HG02973 (cell line): ENCODE measurements at regions not wholly inside any gene's neighbourhood (a gene's known extent, or its start where the extent isn't known, plus 50 kb on each side); places are given as distances from the start of the nearest gene placed in this dataset.
"Not testable (repeated sequence)": the region's sequence is repeated elsewhere in the genome, so short reads cannot be mapped to it uniquely, and the experiment has no call there.

Experiments
- ATAC-seq: cut with Tn5 transposase; IDR thresholded peaks from one replicate; pipeline ENCODE4 v1.9.1; 2021; ENCODE audit warnings: moderate library complexity; ENCODE audit not compliant: unreplicated experiment

DNA sequence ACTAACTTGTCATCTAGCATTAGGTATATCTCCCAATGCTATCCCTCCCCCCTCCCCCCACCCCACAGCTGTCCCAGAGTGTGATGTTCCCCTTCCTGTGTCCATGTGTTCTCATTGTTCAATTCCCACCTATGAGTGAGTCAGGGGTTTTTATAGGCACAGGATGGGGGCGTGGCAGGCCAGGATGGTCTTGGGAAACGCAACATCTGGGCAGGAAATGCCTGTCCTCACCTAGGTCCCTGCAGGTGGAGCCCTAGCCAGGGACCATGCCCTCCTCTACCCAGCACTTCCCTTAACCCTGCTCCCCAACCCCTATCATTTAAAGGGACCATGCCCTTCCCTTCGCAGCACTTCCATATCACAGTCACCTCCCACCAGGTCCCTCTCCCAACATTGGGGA lies 1430.6 kb downstream of the CDH8 start:
- not testable (repeated sequence) for ATAC-seq

DNA sequence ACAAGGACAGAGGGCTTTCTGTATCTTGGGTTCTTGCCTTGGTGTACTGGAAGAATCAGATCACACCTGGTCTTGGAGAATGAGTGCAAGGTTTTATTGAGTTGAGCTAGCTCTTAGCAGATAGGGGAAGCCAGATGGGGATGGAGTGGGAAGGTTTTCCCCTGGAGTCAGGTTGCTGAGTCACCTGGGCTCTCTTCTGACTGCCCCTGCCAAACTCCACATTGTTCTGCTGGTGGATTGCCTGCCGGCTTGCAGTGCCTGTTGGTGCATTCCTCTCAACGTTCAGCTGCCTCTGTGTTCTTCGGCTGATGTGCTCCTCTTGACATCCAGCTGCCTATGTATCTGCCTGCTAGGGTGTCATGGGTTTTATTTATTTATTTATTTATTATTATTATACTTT lies 1431.1 kb downstream of the CDH8 start:
- no peak for ATAC-seq

DNA sequence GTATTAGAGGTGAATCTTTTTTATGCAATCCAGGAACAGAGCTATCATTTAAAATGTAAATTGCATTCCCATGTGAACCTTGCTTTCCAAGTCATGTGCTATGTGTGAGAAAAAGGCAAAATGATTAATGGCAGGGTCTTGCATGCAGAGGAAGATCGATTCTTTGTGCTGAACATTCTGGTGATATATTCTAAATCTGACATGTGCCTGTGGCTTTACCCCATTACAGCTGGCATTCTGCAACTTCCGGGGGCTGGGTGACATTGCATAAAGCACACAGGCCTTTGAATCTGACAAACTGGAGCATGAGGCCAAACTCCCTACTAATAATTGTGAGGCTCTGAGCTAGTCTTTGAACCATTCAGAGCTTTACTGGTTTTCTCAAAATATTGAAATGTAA lies 1449.7 kb downstream of the CDH8 start:
- ATAC-seq = no peak

DNA sequence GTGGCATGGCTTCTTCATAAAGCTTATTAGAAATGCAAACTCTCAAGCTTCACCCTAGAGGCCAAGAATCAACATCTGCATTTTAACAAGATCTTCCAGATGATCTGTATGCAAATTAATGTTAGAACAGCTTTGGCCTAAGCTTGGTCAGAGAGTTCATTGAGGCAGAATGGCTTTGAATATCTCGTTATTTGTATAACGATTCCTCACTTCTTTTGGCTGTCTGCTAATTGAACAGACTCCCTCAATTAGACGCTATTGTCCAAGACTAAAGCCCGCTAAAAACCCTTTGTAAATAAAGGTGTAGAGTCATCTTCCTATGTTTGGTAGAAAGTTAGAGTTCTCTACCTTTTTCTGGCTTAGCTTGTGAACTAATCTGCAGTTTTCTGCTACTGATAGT lies 1453.7 kb downstream of the CDH8 start:
- ATAC-seq = no peak

DNA sequence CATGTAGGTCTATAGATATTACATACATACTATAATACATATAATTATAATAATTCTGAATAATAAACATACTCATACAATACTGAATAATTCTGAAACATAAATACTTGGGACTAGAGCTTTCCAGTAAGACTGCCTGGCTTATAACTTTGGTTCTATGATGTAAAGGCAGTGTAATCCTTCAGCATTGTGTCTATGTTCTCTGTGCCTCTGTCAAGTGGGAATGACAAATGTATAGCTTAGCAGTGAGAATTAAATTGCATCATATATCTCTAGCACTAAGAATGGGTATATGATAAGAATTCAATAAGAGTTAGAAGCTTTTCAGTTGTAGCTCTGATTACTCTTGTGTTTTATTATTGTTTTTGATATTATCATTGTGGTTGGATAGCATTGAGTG lies 1469.3 kb downstream of the CDH8 start:
- no peak for ATAC-seq

DNA sequence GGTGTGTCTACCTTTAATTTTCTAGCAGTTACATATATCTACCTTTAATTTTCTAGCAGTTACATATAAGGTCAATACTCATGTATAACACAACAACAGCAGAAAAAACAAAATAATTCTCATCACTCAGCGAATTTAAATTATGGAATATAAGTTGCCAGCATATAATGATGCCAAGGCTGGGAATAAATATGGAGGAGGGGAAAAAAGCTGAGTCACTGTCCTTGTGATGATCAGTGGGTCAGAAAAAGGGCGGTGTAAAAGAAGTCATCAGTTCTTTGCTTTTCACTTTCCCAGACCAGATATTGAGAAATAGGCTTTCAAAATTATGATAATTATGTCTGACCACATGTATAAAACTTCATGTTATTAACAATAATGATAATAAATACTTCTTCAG lies 1471.7 kb downstream of the CDH8 start:
- ATAC-seq = no peak

DNA sequence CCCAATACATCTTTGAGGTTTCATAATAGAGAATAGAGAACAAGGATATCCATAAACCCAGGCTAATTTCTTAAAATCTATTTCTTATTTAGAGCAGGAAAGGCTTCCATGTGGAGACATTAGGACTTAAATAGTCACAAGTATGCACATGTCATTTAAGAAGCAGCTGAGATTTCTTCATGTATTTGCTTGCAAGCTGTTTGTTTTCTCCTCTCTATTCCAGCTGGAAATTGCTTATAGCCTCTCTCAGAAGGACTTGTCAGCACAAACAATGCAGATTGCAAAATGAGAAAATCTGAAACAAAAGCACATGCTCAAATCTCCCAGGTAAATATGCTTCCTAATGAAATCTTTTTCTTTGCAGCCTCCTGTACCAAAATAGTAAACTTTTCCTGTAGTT lies 1473.1 kb downstream of the CDH8 start:
- no peak for ATAC-seq

DNA sequence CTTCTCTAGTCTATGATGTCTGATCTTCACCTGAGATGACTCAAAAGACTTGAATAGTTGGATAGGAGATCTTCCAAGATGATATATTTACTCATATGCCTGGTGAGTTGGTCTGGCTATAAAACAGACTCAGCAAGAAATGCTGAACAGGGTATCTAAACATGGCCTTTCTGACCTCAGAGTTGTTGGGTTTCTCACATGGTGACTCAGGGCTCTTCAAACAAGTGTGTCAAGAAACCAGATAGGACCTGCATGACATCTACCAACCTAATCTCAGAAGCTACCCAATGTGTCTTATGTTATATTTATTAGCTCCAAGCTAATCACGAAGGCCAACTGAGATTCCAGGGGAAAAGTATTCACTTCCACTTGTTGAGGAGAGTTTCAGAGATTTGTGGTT lies 1477.3 kb downstream of the CDH8 start:
- no peak for ATAC-seq

DNA sequence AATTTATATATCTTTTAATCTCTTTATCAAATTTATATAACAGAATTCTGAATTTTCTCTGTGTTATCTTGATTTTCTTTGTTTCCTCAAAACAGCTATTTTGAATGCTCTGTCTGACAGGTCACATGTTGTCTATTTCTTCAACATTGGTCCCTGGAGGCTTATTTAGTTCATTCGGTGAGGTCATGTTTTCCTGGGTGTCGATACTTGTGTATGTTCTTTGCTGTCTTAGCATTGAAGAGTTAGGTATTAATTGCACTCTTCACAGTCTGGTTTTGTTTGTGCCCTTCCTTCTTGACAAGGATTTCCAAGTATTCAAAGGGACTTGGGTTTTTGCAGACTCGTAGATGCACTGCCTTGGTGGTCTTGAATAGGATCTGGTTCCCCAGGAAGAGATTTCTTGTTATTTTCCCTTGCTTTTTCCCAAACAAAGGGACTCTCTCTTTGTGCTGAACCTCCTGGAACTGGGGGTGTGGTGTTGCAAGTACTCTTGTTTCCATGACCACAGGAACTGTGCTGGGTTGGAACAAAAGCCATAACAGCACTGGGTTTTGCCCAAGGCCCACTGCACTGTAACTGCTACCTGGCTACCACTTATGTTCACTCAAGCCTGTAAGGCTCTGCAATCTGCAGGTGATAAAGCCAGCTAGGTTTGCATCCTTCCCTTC lies 1483.0 kb downstream of the CDH8 start:
- ATAC-seq = no peak

DNA sequence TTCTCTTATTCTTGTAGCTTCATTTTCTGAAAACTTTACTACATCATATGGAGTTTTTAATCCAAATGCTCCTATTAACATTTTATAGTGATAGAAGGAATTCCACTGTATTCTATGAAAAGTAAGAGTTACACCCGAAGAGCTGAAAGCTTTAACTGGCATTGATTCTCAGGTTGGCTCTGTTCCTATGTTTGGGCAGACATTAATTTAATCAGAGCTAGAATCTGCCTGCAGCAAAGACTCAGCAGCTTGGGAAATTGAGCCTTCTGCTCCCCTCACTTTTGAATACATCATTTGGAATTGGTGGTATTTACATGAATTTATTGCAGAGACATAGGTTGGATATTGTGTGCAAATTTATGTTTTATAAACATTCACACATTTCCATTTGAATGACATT lies 1494.7 kb downstream of the CDH8 start:
- no peak for ATAC-seq

DNA sequence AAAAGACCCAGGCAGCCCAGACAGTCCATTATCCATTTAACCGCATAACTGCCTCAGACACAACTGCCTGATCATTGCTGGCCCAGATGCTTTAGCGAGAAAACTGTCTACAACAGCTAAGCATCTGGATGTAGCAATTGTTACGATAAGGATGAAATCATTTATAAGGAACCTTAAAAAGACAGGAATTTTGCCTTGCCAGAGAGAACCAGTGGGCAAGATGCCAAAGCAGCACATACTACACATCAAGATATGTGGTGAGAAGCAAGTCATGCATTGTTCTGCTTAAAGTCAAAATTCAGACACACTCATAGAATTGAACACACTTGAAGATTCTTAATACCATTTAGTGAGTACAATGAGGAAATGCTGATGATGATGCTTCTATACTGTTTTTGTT lies 1525.3 kb downstream of the CDH8 start:
- ATAC-seq = no peak

DNA sequence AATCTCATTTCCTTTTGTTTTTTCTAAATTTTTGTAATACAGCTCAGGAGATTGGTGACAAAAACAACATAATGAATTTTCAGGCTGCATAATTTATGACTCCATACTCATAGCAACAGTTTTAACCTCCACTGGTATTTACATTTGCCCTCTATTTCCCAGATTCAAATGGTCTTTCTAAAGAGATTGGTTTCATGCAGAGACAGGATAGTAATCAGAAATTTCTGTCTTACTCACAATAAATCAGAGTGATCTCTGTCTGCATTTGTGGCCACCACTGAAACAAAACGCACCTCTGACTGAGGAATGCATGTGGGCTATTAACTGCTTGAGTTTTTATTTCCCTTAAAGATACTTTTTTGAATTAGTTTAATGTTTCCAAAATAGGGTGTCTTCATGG lies 1526.0 kb downstream of the CDH8 start:
- ATAC-seq = no peak

DNA sequence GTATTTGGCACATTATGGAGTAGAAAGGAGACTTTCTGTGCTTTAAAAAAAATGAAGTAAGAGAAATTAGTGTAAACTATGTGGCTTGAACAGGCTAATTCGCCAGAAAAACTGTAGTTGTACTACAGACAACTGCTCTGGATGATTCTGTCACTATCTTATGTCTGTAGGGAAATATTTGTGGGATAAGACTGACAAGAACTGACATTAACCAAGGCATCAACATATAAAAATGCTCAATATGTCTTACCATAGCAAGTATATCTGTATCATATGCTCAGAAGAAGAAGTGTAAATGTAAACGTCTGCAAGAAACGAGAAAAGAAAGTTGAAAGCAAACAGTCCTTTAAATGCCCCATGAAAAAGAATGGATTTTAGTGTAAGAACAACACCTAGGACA lies 1545.0 kb downstream of the CDH8 start:
- ATAC-seq = no peak

DNA sequence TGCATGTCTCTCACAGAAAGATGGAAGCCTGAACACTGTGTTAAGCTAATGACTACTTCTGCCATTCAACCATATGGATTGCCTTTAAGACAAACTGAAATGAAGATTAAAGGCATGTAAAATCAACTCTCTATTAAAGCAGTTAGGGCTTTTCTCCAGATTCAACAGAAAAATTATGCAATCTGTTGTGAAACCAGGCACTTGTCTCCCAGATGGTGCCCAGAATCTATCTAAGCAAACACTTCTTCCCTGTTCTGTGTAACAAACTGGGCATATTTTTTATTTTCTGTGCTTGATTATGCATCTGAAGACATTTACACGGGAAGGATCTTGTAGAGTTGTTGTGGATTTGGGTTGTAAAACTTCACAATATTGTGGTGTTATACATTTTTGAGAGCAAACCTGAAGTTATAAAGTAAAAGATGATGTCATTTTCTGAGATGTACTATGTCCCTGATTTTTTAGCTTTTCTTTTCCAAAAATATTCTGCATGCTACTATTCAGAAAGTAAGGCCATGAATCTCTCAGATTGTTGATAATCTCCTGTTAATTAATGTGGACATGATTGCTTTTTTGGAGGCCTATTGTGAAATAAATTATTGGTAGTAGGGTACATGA lies 1550.3 kb downstream of the CDH8 start:
- ATAC-seq = no peak

DNA sequence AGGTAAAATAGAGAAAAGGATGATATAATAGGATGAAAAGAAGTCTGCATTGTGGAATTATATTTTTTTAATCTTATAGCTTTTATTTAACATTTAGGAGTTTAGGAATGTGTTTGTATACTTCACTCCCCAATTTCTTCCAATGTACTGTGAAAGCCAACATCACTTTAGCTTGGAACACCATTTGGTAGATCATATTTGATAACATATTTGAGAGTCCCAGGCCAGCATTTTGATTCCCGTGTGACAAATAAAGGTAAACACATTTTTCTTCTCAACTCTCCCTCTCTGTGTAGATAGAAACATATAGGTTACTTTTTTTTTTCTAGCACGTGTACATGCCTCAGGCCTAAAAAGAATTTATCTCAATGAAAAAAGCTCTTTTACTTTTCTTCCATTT lies 1551.3 kb downstream of the CDH8 start:
- ATAC-seq = no peak

DNA sequence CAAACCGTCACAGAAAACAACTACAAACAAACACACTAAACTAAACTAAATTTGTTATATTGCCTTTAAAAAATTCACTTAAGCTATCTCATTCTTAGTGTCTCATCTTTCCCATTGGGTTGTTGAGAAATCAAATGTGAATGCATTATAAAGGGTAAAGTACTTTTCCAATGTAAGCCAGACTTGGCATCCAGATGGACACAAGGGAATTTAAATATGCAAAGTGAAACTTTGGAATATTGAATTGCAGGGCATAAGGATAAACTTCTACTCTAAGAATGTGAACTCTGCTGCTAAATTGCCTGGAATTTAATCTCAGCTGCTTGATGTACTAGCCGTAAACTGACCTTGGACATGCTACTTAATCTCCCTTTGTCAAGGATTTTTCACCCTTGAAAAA lies 1554.6 kb downstream of the CDH8 start:
- ATAC-seq = no peak

DNA sequence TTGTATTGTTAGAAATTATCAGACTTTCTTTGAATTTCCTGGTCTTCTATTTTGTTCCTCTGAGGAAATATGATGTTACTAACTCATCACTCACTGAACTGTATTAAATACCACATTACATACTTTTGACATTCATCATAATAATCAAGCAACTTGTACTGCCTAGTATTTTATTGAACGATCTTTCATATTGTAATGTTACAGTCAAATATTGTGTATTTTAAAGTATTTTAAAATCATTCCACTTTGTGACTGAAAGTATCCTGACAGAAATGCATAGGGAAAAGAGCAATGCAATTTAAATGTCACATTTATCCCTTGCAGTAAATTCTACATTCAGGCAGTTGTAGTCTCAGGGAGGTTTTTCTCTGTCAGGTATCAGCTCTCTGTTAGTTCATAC lies 1557.4 kb downstream of the CDH8 start:
- no peak for ATAC-seq

DNA sequence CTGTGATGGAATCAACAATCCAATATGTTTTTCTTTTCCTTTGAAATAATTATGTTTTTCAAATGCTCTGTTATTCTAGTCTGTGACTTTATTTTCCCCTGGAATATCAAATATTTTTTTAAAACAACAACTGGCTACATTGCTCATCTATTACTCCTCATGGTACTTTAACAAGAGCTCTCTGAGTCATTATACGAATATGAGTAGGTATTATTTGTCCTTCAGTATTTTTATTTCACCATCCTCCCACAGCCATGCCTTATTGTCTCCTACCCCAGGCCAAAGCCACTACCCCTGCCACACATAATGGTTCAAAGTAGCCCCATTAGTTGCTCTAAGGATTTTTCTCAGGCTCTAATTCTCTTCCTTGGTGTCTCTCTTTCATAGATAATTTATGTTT lies 1572.3 kb downstream of the CDH8 start:
- ATAC-seq = no peak

DNA sequence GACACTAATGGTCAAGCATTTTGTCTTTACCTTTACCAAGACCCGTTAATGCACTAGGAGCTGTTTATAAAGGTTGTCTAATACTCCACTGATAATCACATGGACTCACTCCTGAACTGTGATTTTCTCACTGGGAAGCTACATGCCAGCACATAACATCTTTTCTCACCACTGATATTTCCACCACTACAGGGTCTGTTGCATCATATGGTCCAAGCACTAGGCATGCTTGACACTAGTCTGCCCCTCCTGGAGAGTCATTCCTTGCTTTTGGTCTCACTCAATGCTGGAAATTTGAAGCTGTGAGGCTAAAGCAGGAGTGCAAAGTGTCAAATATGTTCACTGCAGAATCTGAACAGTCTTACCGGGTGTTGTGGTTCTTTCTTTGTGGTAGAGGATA lies 1576.8 kb downstream of the CDH8 start:
- no peak for ATAC-seq

DNA sequence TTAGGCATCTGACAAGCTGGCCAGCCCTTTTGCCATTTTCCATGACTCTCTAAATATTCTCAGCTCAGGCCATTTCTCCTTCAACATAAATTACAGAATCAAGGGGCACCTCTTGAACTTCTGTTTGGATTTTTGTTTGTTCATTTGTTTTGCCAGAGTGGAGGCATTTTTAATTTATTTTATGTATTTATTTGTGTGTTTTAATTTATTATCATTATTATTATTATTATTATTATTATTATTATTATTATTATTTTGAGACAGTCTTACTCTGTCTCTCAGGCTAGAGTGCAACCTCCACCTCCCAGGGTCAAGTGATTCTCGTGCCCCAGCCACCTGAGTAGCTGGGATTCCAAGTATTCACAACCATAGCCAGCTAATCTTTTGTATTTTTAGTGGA lies 1578.0 kb downstream of the CDH8 start:
- no peak for ATAC-seq

DNA sequence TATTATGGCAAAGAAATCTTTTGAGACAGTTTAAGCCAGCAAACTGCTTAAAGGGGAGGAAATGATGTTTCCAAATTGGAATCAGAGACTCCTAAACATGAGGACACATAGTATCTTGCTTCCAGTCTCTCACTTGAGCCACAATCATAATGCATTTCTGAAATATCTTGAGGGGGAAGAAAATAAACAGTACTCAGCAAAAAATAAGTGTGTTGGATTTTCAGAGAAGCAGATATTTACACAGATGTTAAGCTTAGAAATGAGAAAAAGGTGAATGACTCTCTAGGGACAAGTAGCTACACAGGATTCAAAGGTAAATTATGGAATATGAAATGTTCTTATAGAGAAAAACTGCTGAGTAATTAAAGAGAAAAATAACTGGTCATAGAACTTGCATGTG lies 1583.6 kb downstream of the CDH8 start:
- ATAC-seq = no peak

DNA sequence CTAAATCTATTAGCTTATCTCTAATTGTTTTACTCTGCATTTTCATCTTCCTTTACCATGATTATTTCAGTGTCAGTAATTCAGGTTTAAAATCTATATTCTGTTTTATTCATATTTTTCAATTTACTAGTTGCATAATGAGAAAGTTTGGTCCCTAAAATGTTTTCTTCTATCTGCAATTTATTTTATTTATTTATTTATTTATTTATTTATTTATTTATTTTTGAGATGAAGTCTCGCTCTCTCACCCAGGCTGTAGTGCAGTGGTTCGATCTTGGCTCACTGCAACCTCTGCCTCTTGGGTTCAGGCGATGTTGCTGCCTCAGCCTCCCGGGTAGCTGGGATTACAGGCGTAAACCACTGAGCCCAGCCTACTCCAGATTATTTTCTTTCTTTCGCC lies 1597.3 kb downstream of the CDH8 start:
- no peak for ATAC-seq

DNA sequence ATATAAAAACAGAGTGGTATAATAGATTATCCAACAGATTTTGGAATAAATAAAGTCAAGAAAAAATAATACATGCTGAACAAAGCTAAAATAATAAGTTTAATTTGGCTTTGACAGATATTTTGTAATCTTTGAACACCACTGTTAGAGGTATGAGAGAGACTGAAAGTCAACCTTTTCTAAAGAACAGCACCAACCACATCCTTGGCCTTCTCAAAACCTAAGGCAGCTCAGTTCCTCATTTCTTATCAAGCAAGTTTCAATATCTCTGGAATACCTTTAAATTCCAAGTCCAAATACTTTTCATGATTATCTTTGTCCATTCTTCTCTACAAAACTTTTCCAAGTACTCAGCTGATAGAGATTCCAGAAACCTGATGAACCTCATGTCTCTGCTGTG lies 1603.8 kb downstream of the CDH8 start:
- no peak for ATAC-seq
